HepG2 (cell line): ENCODE measurements at regions not wholly inside any gene's neighbourhood (a gene's known extent, or its start where the extent isn't known, plus 50 kb on each side); places are given as distances from the start of the nearest gene placed in this dataset.

Source experiments
- ATAC-seq: fragments of 200-7000 bp; cut with Tn5 transposase; 3 replicates; pipeline ENCODE4 v1.9.1; 2020; ENCODE audit warnings: mild to moderate bottlenecking, moderate library complexity
- BruUV-seq: library from RNA; stranded (reverse); fragments of 400-500 nt; replicated peaks from 2 replicates; lab custom pipeline; 2021; lab: Mats Ljungman, UMichigan
- CTCF ChIA-PET: fragments of 300-600 bp; formaldehyde crosslinking; extraction: SDS; loops from one replicate; lab custom pipeline; 2021; ENCODE audit warnings: low total read pairs, inconsistent platforms, low intra/inter-chr PET ratio; lab: Yijun Ruan, JAX
- POLR2A ChIA-PET: fragments of 350-600 bp; sonication (Branson Sonifier 250); formaldehyde crosslinking; loops from one replicate; lab custom pipeline; 2020; ENCODE audit warnings: antibody characterized with exemption, inconsistent platforms; lab: Yijun Ruan, JAX
- DNase-seq: peaks from one replicate; pipeline ENCODE4 v3.0.0-alpha.2; 2015; ENCODE audit warnings: low spot score
- FAIRE-seq: peaks from 3 replicates; lab custom pipeline; 2011; peaks lifted over from hg19 to GRCh38; lab: Jason Lieb, UNC
- H2AFZ ChIP-seq: one replicate; pipeline ENCODE4 v1.6.1; 2011; ENCODE audit warnings: low read length, inconsistent platforms
- H3K27ac ChIP-seq: fragments of 300-600 bp; 3 replicates; pipeline ENCODE4 v1.8.0; 2011; ENCODE audit warnings: mixed run types, mild to moderate bottlenecking, mixed read lengths, low read length, inconsistent platforms; ENCODE audit not compliant: insufficient read depth; ENCODE audit errors: extremely low read length
- H3K27me3 ChIP-seq, 2 experiments: fragments of 200-600 bp in 1 of 2; 2 replicates in 1 of 2; 3 replicates in 1 of 2; pipeline versions ENCODE4 v1.6.0 to v1.8.0; 2011; ENCODE audit warnings: low read length in 2 of 2, mild to moderate bottlenecking in 2 of 2, moderate library complexity in 2 of 2, inconsistent platforms in 1 of 2; ENCODE audit not compliant: insufficient read depth in 2 of 2, control insufficient read depth in 1 of 2
- H3K36me3 ChIP-seq, 2 experiments: fragments of 200-600 bp in 1 of 2; replicated peaks in 1 of 2; 2 replicates in 1 of 2; 3 replicates in 1 of 2; pipeline versions ENCODE4 v1.5.1 to v1.8.0; 2011; ENCODE audit warnings: low read length in 2 of 2, inconsistent platforms in 1 of 2; ENCODE audit not compliant: insufficient read depth in 2 of 2, control insufficient read depth in 1 of 2
- H3K4me1 ChIP-seq: 2 replicates; pipeline ENCODE4 v1.5.1; 2012; ENCODE audit warnings: low read length, inconsistent platforms; ENCODE audit not compliant: insufficient read depth
- H3K4me2 ChIP-seq: 2 replicates; pipeline ENCODE4 v1.6.0; 2011; ENCODE audit warnings: low read depth, low read length, inconsistent platforms
- H3K4me3 ChIP-seq, 3 experiments: fragments of 200-600 bp in 1 of 3; sonication (generic), shearing (Covaris generic) in 1 of 3; replicated peaks in 1 of 3; 2 replicates each; pipeline ENCODE4 v1.5.1; 2011 to 2016; ENCODE audit warnings: low read length in 3 of 3, inconsistent platforms in 2 of 3, low read depth in 2 of 3, mild to moderate bottlenecking in 2 of 3, control low read depth in 1 of 3, mixed read lengths in 1 of 3; ENCODE audit not compliant: insufficient read depth in 1 of 3
- H3K79me2 ChIP-seq: one replicate; pipeline ENCODE4 v1.6.1; 2011; ENCODE audit warnings: low read length, inconsistent platforms; ENCODE audit not compliant: insufficient read depth
- H3K9ac ChIP-seq: 2 replicates; pipeline ENCODE4 v1.6.0; 2011; ENCODE audit warnings: mild to moderate bottlenecking, low read depth, low read length, inconsistent platforms; ENCODE audit not compliant: insufficient read depth
- H3K9me3 ChIP-seq: 2 replicates; pipeline ENCODE4 v1.5.1; 2012; ENCODE audit warnings: mild to moderate bottlenecking, low read length
- H4K20me1 ChIP-seq: 2 replicates; pipeline ENCODE4 v1.6.0; 2011; ENCODE audit warnings: inconsistent platforms, mild to moderate bottlenecking, low read length, moderate library complexity; ENCODE audit not compliant: insufficient read depth
- ADNP ChIP-seq: sonication (generic); formaldehyde crosslinking; IDR thresholded peaks from 2 replicates; pipeline ENCODE4 v1.4.0; 2020; ENCODE audit warnings: missing genetic modification reagents
- DNMT3B ChIP-seq: conservative IDR thresholded peaks from 2 replicates; pipeline ENCODE4 v1.6.1; 2016; ENCODE audit warnings: missing biosample characterization, control low read depth
- SETDB1 ChIP-seq: sonication (generic); formaldehyde crosslinking; IDR thresholded peaks from 2 replicates; pipeline ENCODE4 v1.5.1; 2020; ENCODE audit warnings: missing genetic modification reagents, mild to moderate bottlenecking, borderline replicate concordance
- SIX4 ChIP-seq: sonication (generic); formaldehyde crosslinking; IDR thresholded peaks from 2 replicates; pipeline ENCODE4 v1.4.0; 2020; ENCODE audit warnings: missing genetic modification reagents
- TGIF2 ChIP-seq: IDR thresholded peaks from 2 replicates; pipeline ENCODE4 v1.6.1; 2016; ENCODE audit warnings: control low read depth, missing compliant biosample characterization
- TMF1 ChIP-seq: sonication (generic); formaldehyde crosslinking; IDR thresholded peaks from 2 replicates; pipeline ENCODE4 v1.8.1; 2022; ENCODE audit warnings: low read depth, missing genetic modification reagents
- ZFP37 ChIP-seq: sonication (generic); formaldehyde crosslinking; IDR thresholded peaks from 2 replicates; pipeline ENCODE4 v1.4.0; 2020; ENCODE audit warnings: missing genetic modification reagents, borderline replicate concordance
- ZNF563 ChIP-seq: sonication (generic); formaldehyde crosslinking; IDR thresholded peaks from 2 replicates; pipeline ENCODE4 v1.8.0; 2022; ENCODE audit warnings: mild to moderate bottlenecking, moderate library complexity, missing genetic modification reagents
- whole genome bisulfite sequencing: methylation state at CpG from one replicate; pipeline ENCODE4 v1.1.6; 2017; ENCODE audit warnings: low lambda C conversion rate; 5-methylcytosine and 5-hydroxymethylcytosine counted together
- in situ Hi-C: cut with HindIII; loops from 2 replicates; pipeline ENCODE4 v1.10.0; 2017; ENCODE audit warnings: low pct_unique_long_range_greater_than_20kb; ENCODE audit not compliant: extremely low pct_ligation_motif_present
- intact Hi-C: fragments of 100-400 bp; cut with micrococcal nuclease; formaldehyde crosslinking; loops from one replicate; pipeline ENCODE4 v1.10.0; 2022; ENCODE audit not compliant: unreplicated experiment
- TF ChIP-seq, protein P1 (sequence below): IDR thresholded peaks from 2 replicates; pipeline ENCODE4 v1.6.1; 2012; ENCODE audit warnings: low read depth, low read length, improper control_type of control experiment
- TF ChIP-seq, protein P2 (sequence below): sonication (generic); formaldehyde crosslinking; IDR thresholded peaks from 2 replicates; pipeline ENCODE4 v1.4.0; 2020; ENCODE audit warnings: missing genetic modification reagents
- TF ChIP-seq, protein P3 (sequence below): sonication (generic); formaldehyde crosslinking; IDR thresholded peaks from 2 replicates; pipeline ENCODE4 v1.5.0; 2020; ENCODE audit warnings: mild to moderate bottlenecking, missing genetic modification reagents

DNA sequence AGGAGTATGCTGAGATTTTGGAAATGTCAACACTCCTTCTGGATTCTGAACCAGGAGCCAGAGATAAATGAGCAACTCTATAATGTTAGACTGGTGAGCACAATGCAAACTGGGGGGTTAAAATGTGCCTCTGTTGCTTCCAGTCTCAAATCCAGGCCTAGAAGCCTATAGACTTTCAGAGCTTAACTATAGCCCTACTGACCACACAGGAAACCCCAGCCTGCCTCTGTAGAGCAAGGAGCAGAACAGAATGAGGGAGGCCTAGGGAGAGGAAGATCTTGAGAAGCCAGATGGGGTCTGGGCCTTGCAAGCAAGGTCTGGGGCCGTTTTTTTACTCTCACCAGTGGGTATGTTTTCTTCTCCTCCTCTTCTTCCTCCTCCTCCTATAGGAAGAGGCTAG lies 225.4 kb upstream of the KITLG start:
- H3K36me3 ChIP-seq: no peaks in the 10 kb centered on the region
- CTCF ChIA-PET: no interaction called here
- H3K27me3 ChIP-seq: no peaks in the 10 kb centered on the region; a peak in 1 of 5 replicates
- in situ Hi-C loops: no loop called here
- H3K79me2 ChIP-seq: no peaks in the 10 kb centered on the region
- no peak overlapping the region for H3K4me3 ChIP-seq
- H3K9me3 ChIP-seq: no peaks in the 10 kb centered on the region
- FAIRE-seq: no peak
- H2AFZ ChIP-seq: no peak overlapping the region
- TF ChIP-seq, protein P1, sequence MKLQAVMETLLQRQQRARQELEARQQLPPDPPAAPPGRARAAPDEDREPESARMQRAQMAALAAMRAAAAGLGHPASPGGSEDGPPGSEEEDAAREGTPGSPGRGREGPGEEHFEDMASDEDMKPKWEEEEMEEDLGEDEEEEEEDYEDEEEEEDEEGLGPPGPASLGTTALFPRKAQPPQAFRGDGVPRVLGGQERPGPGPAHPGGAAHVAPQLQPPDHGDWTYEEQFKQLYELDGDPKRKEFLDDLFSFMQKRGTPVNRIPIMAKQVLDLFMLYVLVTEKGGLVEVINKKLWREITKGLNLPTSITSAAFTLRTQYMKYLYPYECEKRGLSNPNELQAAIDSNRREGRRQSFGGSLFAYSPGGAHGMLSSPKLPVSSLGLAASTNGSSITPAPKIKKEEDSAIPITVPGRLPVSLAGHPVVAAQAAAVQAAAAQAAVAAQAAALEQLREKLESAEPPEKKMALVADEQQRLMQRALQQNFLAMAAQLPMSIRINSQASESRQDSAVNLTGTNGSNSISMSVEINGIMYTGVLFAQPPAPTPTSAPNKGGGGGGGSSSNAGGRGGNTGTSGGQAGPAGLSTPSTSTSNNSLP: no peak
- TF ChIP-seq ZNF563 (CRISPR knock-in tag) (no peak), ADNP (CRISPR knock-in tag) (no peak), DNMT3B (CRISPR knock-in tag) (no peak), ZFP37 (CRISPR knock-in tag) (no peak), SIX4 (no peak), SETDB1 (CRISPR knock-in tag) (no peak), TMF1 (CRISPR knock-in tag) (no peak), TGIF2 (CRISPR knock-in tag) (no peak)
- TF ChIP-seq, protein P2, sequence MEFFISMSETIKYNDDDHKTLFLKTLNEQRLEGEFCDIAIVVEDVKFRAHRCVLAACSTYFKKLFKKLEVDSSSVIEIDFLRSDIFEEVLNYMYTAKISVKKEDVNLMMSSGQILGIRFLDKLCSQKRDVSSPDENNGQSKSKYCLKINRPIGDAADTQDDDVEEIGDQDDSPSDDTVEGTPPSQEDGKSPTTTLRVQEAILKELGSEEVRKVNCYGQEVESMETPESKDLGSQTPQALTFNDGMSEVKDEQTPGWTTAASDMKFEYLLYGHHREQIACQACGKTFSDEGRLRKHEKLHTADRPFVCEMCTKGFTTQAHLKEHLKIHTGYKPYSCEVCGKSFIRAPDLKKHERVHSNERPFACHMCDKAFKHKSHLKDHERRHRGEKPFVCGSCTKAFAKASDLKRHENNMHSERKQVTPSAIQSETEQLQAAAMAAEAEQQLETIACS: no peak
- TF ChIP-seq, protein P3, sequence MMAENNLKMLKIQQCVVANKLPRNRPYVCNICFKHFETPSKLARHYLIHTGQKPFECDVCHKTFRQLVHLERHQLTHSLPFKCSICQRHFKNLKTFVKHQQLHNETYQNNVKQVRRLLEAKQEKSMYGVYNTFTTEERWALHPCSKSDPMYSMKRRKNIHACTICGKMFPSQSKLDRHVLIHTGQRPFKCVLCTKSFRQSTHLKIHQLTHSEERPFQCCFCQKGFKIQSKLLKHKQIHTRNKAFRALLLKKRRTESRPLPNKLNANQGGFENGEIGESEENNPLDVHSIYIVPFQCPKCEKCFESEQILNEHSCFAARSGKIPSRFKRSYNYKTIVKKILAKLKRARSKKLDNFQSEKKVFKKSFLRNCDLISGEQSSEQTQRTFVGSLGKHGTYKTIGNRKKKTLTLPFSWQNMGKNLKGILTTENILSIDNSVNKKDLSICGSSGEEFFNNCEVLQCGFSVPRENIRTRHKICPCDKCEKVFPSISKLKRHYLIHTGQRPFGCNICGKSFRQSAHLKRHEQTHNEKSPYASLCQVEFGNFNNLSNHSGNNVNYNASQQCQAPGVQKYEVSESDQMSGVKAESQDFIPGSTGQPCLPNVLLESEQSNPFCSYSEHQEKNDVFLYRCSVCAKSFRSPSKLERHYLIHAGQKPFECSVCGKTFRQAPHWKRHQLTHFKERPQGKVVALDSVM (CRISPR knock-in tag): no peak
- TF ChIP-seq, all 625 proteins: peak for 0
- H3K4me1 ChIP-seq: no peaks in the 10 kb centered on the region
- no TSS peak for BruUV-seq
- ATAC-seq: no peak
- intact Hi-C loops: no loop called here
- no peak overlapping the region for H3K9ac ChIP-seq
- POLR2A ChIA-PET: no interaction called here
- no peak for DNase-seq
- WGBS: 0% methylated on average over 1 of the region's 1 CpG
- no peak overlapping the region for H3K4me2 ChIP-seq
- H4K20me1 ChIP-seq: no peaks in the 10 kb centered on the region
- no peak overlapping the region for H3K27ac ChIP-seq
